ENCODE measurements at regions not wholly inside any gene's neighbourhood (a gene's known extent, or its start where the extent isn't known, plus 50 kb on each side); places are given as distances from the start of the nearest gene placed in this dataset.

DNA sequence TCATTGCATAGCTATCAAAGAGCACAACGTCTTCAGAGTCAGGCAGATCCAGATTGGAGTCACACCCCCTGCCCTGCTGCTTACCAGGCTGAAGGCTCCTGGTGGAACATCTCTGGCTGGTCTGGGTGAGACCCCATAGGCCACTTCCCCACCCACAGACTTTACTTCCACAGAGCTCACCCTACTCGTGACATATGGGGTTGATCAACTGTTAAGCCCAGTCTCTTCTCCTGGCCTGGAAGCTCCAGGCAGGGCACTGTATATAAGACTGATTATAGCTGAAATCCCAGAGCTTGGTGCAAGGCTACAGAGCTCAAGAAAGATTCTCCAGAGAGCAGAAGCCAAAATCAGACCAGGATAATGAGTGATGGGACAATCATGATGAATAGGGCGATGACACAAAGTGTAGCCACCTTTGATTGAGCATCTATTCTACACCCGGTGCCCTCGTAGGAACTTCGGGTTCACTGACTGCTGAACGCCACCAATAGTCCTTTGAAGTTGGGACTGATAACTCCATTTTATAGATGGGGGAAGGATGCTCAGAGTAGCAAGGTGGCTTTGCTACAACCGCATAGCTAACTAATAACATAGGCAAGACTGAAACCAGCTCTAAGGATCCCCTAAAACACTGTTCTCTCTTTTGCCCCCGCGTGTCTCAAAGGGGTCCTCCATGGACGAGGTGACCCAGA lies 287.8 kb downstream of the BCL11B start:
- no peak overlapping the region for H3K27ac ChIP-seq (ENCODE audit: low read depth, low read length)
- peaks cover 10% of the 10 kb centered on the region for H3K9me3 ChIP-seq (ENCODE audit: control insufficient read depth, insufficient read depth, low read length)
- H3K27me3 ChIP-seq (ENCODE audit: control insufficient read depth, insufficient read depth, low read length): no peaks in the 10 kb centered on the region
- H3K4me3 ChIP-seq (ENCODE audit: low read depth, low read length): no peak overlapping the region
- CTCF ChIA-PET: no interaction called here
- POLR2A ChIA-PET: no interaction called here
- no peak for DNase-seq (ENCODE audit: low read depth, low spot score)
- no peak for TF ChIP-seq CTCF (IDR thresholded peaks at IDR 0.05; ENCODE audit: low read depth, low read length)

- CTCF ChIA-PET: no interaction called here
These were observed 287.3 kb downstream of the BCL11B start for GRCh38 chr14:98984719-98985041.

GRCh38 chr14:98993818-98994217 lies 278.2 kb downstream of the BCL11B start:
- TF ChIP-seq CTCF (IDR thresholded peaks at IDR 0.05; ENCODE audit: low read depth, low read length): no peak
- H3K27me3 ChIP-seq (ENCODE audit: control insufficient read depth, insufficient read depth, low read length): no peaks in the 10 kb centered on the region
- CTCF ChIA-PET: no interaction called here
- H3K9me3 ChIP-seq (ENCODE audit: control insufficient read depth, insufficient read depth, low read length): 0 out of 2 replicates have a peak, but pooled peaks cover 2% of the 10 kb centered on the region
- POLR2A ChIA-PET: no interaction called here
- DNase-seq (ENCODE audit: low read depth, low spot score): no peak
- H3K4me3 ChIP-seq (ENCODE audit: low read depth, low read length): no peak overlapping the region
- no peak overlapping the region for H3K27ac ChIP-seq (ENCODE audit: low read depth, low read length)

More at GRCh38 chr14:98984719-98985041, 287.3 kb downstream of the BCL11B start:
- POLR2A ChIA-PET: no interaction called here
- H3K9me3 ChIP-seq (ENCODE audit: control insufficient read depth, insufficient read depth, low read length): peaks cover 6% of the 10 kb centered on the region
- no peak overlapping the region for H3K27ac ChIP-seq (ENCODE audit: low read depth, low read length)
- H3K27me3 ChIP-seq (ENCODE audit: control insufficient read depth, insufficient read depth, low read length): no peaks in the 10 kb centered on the region
- TF ChIP-seq CTCF (IDR thresholded peaks at IDR 0.05; ENCODE audit: low read depth, low read length): no peak
- H3K4me3 ChIP-seq (ENCODE audit: low read depth, low read length): no peak overlapping the region
- DNase-seq (ENCODE audit: low read depth, low spot score): no peak

DNA sequence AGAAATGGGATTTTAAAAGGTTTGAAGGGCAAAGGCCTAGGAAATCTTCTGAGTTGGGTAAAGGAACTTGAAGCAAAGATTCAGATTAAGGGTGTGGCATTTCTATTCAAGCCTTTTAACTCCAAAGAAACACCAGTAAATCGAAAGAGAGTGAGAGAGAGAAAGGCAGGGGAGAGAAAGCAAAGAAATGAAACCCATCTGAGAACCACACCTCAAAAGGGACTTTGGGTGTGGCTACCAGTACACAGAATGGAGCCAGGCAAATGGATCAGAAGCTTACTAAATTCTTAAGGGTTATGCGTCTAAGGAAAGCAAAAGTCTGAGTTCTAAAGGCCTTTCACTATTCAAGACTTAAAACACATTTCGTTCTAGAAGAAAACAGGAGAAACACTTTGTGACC lies 277.4 kb downstream of the BCL11B start:
- Histone ChIP-seq H3K27ac (ENCODE audit: low read depth, low read length) (no peak overlapping the region), H3K4me3 (ENCODE audit: low read depth, low read length) (no peak overlapping the region), H3K27me3 (ENCODE audit: control insufficient read depth, insufficient read depth, low read length) (no peaks in the 10 kb centered on the region), H3K9me3 (ENCODE audit: control insufficient read depth, insufficient read depth, low read length) (peaks cover 2% of the 10 kb centered on the region; the same call in 1 of the 2 replicates)
- POLR2A ChIA-PET: no interaction called here
- CTCF ChIA-PET: no interaction called here
- no peak for TF ChIP-seq CTCF (IDR thresholded peaks at IDR 0.05; ENCODE audit: low read depth, low read length)
- DNase-seq (ENCODE audit: low read depth, low spot score): no peak

DNA sequence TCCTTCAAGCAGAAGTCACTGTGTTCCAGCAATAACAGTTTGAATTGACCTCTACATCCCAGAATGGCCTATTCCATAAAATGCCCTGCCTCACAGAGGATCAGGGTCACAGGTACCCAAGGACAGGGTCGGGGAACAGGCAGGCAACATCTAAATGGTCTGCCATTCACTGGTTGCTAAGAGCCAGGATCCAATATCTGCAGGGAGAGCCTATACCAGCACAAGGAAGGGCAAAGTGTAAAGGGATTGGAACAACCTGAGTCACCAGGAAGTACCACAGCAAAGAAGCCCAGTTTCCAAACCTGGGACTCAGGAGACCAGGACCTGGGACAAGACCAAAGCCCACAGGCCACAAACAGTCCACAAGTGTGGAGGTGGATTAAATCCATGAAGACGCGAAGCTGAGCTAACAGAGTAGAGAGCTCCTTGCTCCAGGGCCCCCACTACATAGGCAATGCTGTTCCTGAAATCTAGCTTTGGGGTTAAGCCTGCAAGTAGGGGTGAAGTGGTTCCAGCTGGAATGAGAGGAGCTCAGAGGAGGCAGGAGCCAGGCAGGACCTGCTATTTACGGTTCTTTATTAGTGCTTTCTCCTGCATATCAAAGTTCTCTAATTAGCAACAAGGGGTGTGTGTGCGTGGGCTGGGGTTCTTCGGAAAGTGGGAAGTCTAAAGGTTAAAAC lies 274.3 kb downstream of the BCL11B start:
- H3K9me3 ChIP-seq (ENCODE audit: control insufficient read depth, insufficient read depth, low read length): peaks cover 5% of the 10 kb centered on the region; the same call in 1 of the 2 replicates
- ChIA-PET POLR2A (no interaction called here), CTCF (no interaction called here)
- TF ChIP-seq CTCF (IDR thresholded peaks at IDR 0.05; ENCODE audit: low read depth, low read length): no peak
- H3K27ac ChIP-seq (ENCODE audit: low read depth, low read length): no peak overlapping the region
- no peak for DNase-seq (ENCODE audit: low read depth, low spot score)
- H3K27me3 ChIP-seq (ENCODE audit: control insufficient read depth, insufficient read depth, low read length): no peaks in the 10 kb centered on the region
- no peak overlapping the region for H3K4me3 ChIP-seq (ENCODE audit: low read depth, low read length)

Measured in AG04450 (cell line).